ENCODE measurements at regions not wholly inside any gene's neighbourhood (a gene's known extent, or its start where the extent isn't known, plus 50 kb on each side); places are given as distances from the start of the nearest gene placed in this dataset.
"Not testable (repeated sequence)": the region's sequence is repeated elsewhere in the genome, so short reads cannot be mapped to it uniquely, and the experiment has no call there.

GRCh38 chr2:185274718-185275484 is 463.7 kb upstream of the FSIP2 start:
- DNase-seq, result peak; percentile 17

GRCh38 chr2:185275979-185276378 is 462.6 kb upstream of the FSIP2 start:
- DNase-seq, result not testable (repeated sequence)

- DNase-seq, result no peak
Observed at GRCh38 chr2:185278761-185279160, 459.8 kb upstream of the FSIP2 start.

GRCh38 chr2:185279999-185280398 is 458.6 kb upstream of the FSIP2 start:
- DNase-seq, result peak; percentile 50

- no peak for DNase-seq
Observed at GRCh38 chr2:185284696-185285095, 453.9 kb upstream of the FSIP2 start.

- DNase-seq, result not testable (repeated sequence)
Observed at GRCh38 chr2:185290012-185290411, 448.6 kb upstream of the FSIP2 start.

GRCh38 chr2:185291035-185291647 is 447.5 kb upstream of the FSIP2 start:
- peak; percentile 79 for DNase-seq

GRCh38 chr2:185299867-185300266 is 438.7 kb upstream of the FSIP2 start:
- DNase-seq, result no peak

- no peak for DNase-seq
Observed at GRCh38 chr2:185306119-185306518, 432.5 kb upstream of the FSIP2 start.

GRCh38 chr2:185316383-185316782 is 422.2 kb upstream of the FSIP2 start:
- DNase-seq, result peak; percentile 29

GRCh38 chr2:185318271-185318724 is 420.3 kb upstream of the FSIP2 start:
- DNase-seq, result no peak

- no peak for DNase-seq
Observed at GRCh38 chr2:185335879-185336278, 402.7 kb upstream of the FSIP2 start.

- DNase-seq, result no peak
Observed at GRCh38 chr2:185337033-185337432, 401.6 kb upstream of the FSIP2 start.

GRCh38 chr2:185338104-185338503 is 400.5 kb upstream of the FSIP2 start:
- DNase-seq, result no peak

GRCh38 chr2:185347445-185347844 is 391.2 kb upstream of the FSIP2 start:
- DNase-seq, result no peak

GRCh38 chr2:185360776-185361175 is 377.8 kb upstream of the FSIP2 start:
- DNase-seq, result no peak

GRCh38 chr2:185372188-185372587 is 366.4 kb upstream of the FSIP2 start:
- DNase-seq, result no peak

- DNase-seq, result no peak
Observed at GRCh38 chr2:185373229-185373628, 365.4 kb upstream of the FSIP2 start.

GRCh38 chr2:185374878-185375277 is 363.7 kb upstream of the FSIP2 start:
- DNase-seq, result no peak

GRCh38 chr2:185375731-185376130 is 362.9 kb upstream of the FSIP2 start:
- DNase-seq, result no peak

- DNase-seq, result no peak
Observed at GRCh38 chr2:185381631-185382030, 357.0 kb upstream of the FSIP2 start.

- DNase-seq, result no peak
Observed at GRCh38 chr2:185384822-185385560, 353.6 kb upstream of the FSIP2 start.

GRCh38 chr2:185388226-185388625 is 350.4 kb upstream of the FSIP2 start:
- DNase-seq, result no peak

- DNase-seq, result no peak
Observed at GRCh38 chr2:185391543-185391942, 347.1 kb upstream of the FSIP2 start.
